HEK293T (cell line): ENCODE measurements at regions not wholly inside any gene's neighbourhood (a gene's known extent, or its start where the extent isn't known, plus 50 kb on each side); places are given as distances from the start of the nearest gene placed in this dataset.

Experiments used
- ELF4 ChIP-seq: fragments of 450-650 bp; IDR thresholded peaks from 2 replicates; pipeline ENCODE4 v1.6.1; 2017; ENCODE audit warnings: antibody characterized with exemption
- FOXA1 ChIP-seq: fragments of 450-650 bp; IDR thresholded peaks from 2 replicates; pipeline ENCODE4 v1.6.1; 2016; ENCODE audit warnings: mild to moderate bottlenecking
- FOXK2 ChIP-seq: fragments of 450-650 bp; IDR thresholded peaks from 2 replicates; pipeline ENCODE4 v1.6.1; 2016; ENCODE audit warnings: mild to moderate bottlenecking
- FOXM1 ChIP-seq: fragments of 450-650 bp; IDR thresholded peaks from 2 replicates; pipeline ENCODE4 v1.6.1; 2017; ENCODE audit warnings: mild to moderate bottlenecking, borderline replicate concordance
- NFRKB ChIP-seq: fragments of 450-650 bp; IDR thresholded peaks from 2 replicates; pipeline ENCODE4 v1.6.1; 2016; ENCODE audit warnings: mild to moderate bottlenecking, moderate library complexity
- SP1 ChIP-seq: fragments of 450-650 bp; IDR thresholded peaks from 2 replicates; pipeline ENCODE4 v1.6.1; 2017
- ZNF384 ChIP-seq: fragments of 450-650 bp; IDR thresholded peaks from 2 replicates; pipeline ENCODE4 v1.6.1; 2016

- TF ChIP-seq SP1 = no peak
- no peak for TF ChIP-seq ZNF384
- TF ChIP-seq NFRKB = no peak
- no peak for TF ChIP-seq FOXA1
- no peak for TF ChIP-seq ELF4
- no peak for TF ChIP-seq FOXK2
- no peak for TF ChIP-seq FOXM1
These were observed 203.4 kb upstream of the FAT4 start for GRCh38 chr4:125111323-125111722.
